ENCODE measurements at regions not wholly inside any gene's neighbourhood (a gene's known extent, or its start where the extent isn't known, plus 50 kb on each side); places are given as distances from the start of the nearest gene placed in this dataset.

DNA sequence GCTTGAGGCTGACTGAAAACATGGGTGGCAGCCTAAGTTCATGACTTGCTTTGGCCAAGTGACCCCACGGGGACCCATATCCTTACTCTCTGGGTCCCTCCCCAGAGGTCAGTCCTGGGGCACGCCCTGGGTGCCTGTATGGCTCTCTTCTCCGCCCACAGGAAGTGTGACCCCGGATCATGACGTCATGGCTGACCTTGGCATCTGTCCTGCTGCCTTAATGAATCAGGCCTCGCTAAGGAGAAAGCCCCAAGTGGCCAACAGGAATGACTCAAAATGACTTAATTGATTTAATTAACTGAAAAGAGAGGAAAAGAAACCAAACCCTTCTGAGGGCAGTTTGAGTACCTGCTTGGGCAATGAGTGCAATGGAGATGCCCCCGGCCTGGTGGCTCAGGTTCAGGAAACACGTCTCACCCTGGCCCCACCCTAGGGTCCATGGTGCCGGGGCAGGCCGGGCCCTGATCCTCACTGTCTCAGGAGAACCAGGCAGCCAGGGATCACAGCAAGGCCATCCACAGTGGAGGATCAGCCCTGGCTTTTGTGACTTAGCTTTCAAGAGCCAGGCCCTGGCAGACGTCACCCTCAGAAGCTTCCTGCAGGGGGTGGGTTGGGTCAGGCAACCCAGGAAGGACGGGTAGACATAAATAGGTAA lies 112.0 kb downstream of the CYP26B1 start:
- no TSS peak for BruUV-seq (replicated peaks)
- peaks cover 37% of the 10 kb centered on the region for H3K27me3 Mint-ChIP-seq (ENCODE audit: unreplicated experiment)
- peaks cover 9% of the 10 kb centered on the region for H3K4me1 Mint-ChIP-seq (ENCODE audit: low read depth, unreplicated experiment)
- H3K9me3 Mint-ChIP-seq (ENCODE audit: low read depth, unreplicated experiment), result no peaks in the 10 kb centered on the region
- no peak for DNase-seq
- TF ChIP-seq CTCF (IDR thresholded peaks at IDR 0.05; ENCODE audit: unreplicated experiment), result no peak
- peak overlapping the region; percentile 60 for H3K27ac Mint-ChIP-seq (ENCODE audit: unreplicated experiment)
- H3K4me3 Mint-ChIP-seq (ENCODE audit: low read depth, unreplicated experiment), result no peak overlapping the region
- H3K36me3 Mint-ChIP-seq (ENCODE audit: insufficient read depth, unreplicated experiment), result peaks cover 6% of the 10 kb centered on the region
- intact Hi-C loops (cut with micrococcal nuclease; ENCODE audit: unreplicated experiment), result no loop called here
- CTCF ChIA-PET, result no interaction called here

- CTCF ChIA-PET, result no interaction called here
- no peak for DNase-seq
- no peak for TF ChIP-seq CTCF (IDR thresholded peaks at IDR 0.05; ENCODE audit: unreplicated experiment)
- BruUV-seq (replicated peaks), result no TSS peak
- H3K36me3 Mint-ChIP-seq (ENCODE audit: insufficient read depth, unreplicated experiment), result peaks cover 6% of the 10 kb centered on the region
- H3K4me1 Mint-ChIP-seq (ENCODE audit: low read depth, unreplicated experiment), result peaks cover 9% of the 10 kb centered on the region
- intact Hi-C loops (cut with micrococcal nuclease; ENCODE audit: unreplicated experiment), result no loop called here
- H3K9me3 Mint-ChIP-seq (ENCODE audit: low read depth, unreplicated experiment), result no peaks in the 10 kb centered on the region
- no peak overlapping the region for H3K27ac Mint-ChIP-seq (ENCODE audit: unreplicated experiment)
- peaks cover 31% of the 10 kb centered on the region for H3K27me3 Mint-ChIP-seq (ENCODE audit: unreplicated experiment)
- H3K4me3 Mint-ChIP-seq (ENCODE audit: low read depth, unreplicated experiment), result no peak overlapping the region
These were observed 113.1 kb downstream of the CYP26B1 start for GRCh38 chr2:72034353-72035095.

GRCh38 chr2:72033636-72034035 lies 114.0 kb downstream of the CYP26B1 start:
- H3K4me1 Mint-ChIP-seq (ENCODE audit: low read depth, unreplicated experiment), result peaks cover 9% of the 10 kb centered on the region
- no TSS peak for BruUV-seq (replicated peaks)
- H3K36me3 Mint-ChIP-seq (ENCODE audit: insufficient read depth, unreplicated experiment), result peaks cover 6% of the 10 kb centered on the region
- no peak overlapping the region for H3K4me3 Mint-ChIP-seq (ENCODE audit: low read depth, unreplicated experiment)
- peaks cover 38% of the 10 kb centered on the region for H3K27me3 Mint-ChIP-seq (ENCODE audit: unreplicated experiment)
- no peak for TF ChIP-seq CTCF (IDR thresholded peaks at IDR 0.05; ENCODE audit: unreplicated experiment)
- H3K27ac Mint-ChIP-seq (ENCODE audit: unreplicated experiment), result no peak overlapping the region
- H3K9me3 Mint-ChIP-seq (ENCODE audit: low read depth, unreplicated experiment), result no peaks in the 10 kb centered on the region
- no peak for DNase-seq
- intact Hi-C loops (cut with micrococcal nuclease; ENCODE audit: unreplicated experiment), result no loop called here
- CTCF ChIA-PET, result no interaction called here

GRCh38 chr2:72032481-72033041 lies 115.1 kb downstream of the CYP26B1 start:
- no peak for TF ChIP-seq CTCF (IDR thresholded peaks at IDR 0.05; ENCODE audit: unreplicated experiment)
- no peak overlapping the region for H3K27ac Mint-ChIP-seq (ENCODE audit: unreplicated experiment)
- H3K36me3 Mint-ChIP-seq (ENCODE audit: insufficient read depth, unreplicated experiment), result peaks cover 6% of the 10 kb centered on the region
- DNase-seq, result no peak
- H3K4me1 Mint-ChIP-seq (ENCODE audit: low read depth, unreplicated experiment), result peaks cover 9% of the 10 kb centered on the region
- CTCF ChIA-PET, result no interaction called here
- no TSS peak for BruUV-seq (replicated peaks)
- intact Hi-C loops (cut with micrococcal nuclease; ENCODE audit: unreplicated experiment), result no loop called here
- peaks cover 45% of the 10 kb centered on the region for H3K27me3 Mint-ChIP-seq (ENCODE audit: unreplicated experiment)
- no peaks in the 10 kb centered on the region for H3K9me3 Mint-ChIP-seq (ENCODE audit: low read depth, unreplicated experiment)
- no peak overlapping the region for H3K4me3 Mint-ChIP-seq (ENCODE audit: low read depth, unreplicated experiment)

All from Calu3 (cell line).